Colonic mucosa (tissue), 4 donors: ENCODE measurements at regions not wholly inside any gene's neighbourhood (a gene's known extent, or its start where the extent isn't known, plus 50 kb on each side); places are given as distances from the start of the nearest gene placed in this dataset.

Experiments used
- DNase-seq: peaks from one replicate; pipeline ENCODE4 v3.0.0-alpha.2; 2020
- H3K27ac ChIP-seq: fragments of 200-600 bp; one replicate; pipeline ENCODE4 v1.8.0; 2021
- H3K27me3 ChIP-seq: fragments of 200-600 bp; one replicate; pipeline ENCODE4 v1.8.0; 2021
- H3K36me3 ChIP-seq: fragments of 200-600 bp; one replicate; pipeline ENCODE4 v1.8.0; 2021
- H3K4me1 ChIP-seq: fragments of 200-600 bp; one replicate; pipeline ENCODE4 v1.8.0; 2021; ENCODE audit warnings: mild to moderate bottlenecking
- H3K4me3 ChIP-seq: fragments of 200-600 bp; one replicate; pipeline ENCODE4 v1.8.0; 2021
- H3K9ac ChIP-seq, 2 donors: one replicate each; pipeline ENCODE4 v1.7.0; 2013; ENCODE audit warnings: control low read depth in 2 of 2, low read depth in 2 of 2, low read length in 2 of 2
- H3K9me3 ChIP-seq: fragments of 200-600 bp; one replicate; pipeline ENCODE4 v1.8.0; 2021
- CTCF ChIP-seq: fragments of 200-600 bp; IDR thresholded peaks from one replicate; pipeline ENCODE4 v1.8.0; 2022; ENCODE audit warnings: antibody characterized with exemption, mild to moderate bottlenecking
- intact Hi-C: fragments of 100-400 bp; cut with DNase I; formaldehyde crosslinking; loops from one replicate; pipeline ENCODE4 v1.14.1; 2022
- donor health status: healthy.
- donor health status: DM: no; HTN: no; CAD: no.
- donor health status: DM: no; HTN: no; CAD: no.

- no peaks in the 10 kb centered on the region for H3K4me1 ChIP-seq
- no peak overlapping the region for H3K9ac ChIP-seq
- no peaks in the 10 kb centered on the region for H3K27me3 ChIP-seq
- no peak overlapping the region for H3K27ac ChIP-seq
- no peaks in the 10 kb centered on the region for H3K9me3 ChIP-seq
- DNase-seq: no peak
- no peak for TF ChIP-seq CTCF
- no peaks in the 10 kb centered on the region for H3K36me3 ChIP-seq
- no peak overlapping the region for H3K4me3 ChIP-seq
- intact Hi-C loops: no loop called here
Measured at GRCh38 chr5:133782736-133783135, 170.4 kb upstream of the FSTL4 start.

GRCh38 chr5:133781436-133782225 is 169.3 kb upstream of the FSTL4 start:
- no peak for DNase-seq
- H3K4me3 ChIP-seq: no peak overlapping the region
- H3K27me3 ChIP-seq: no peaks in the 10 kb centered on the region
- H3K9ac ChIP-seq: no peak overlapping the region
- no peak for TF ChIP-seq CTCF
- intact Hi-C loops: no loop called here
- no peaks in the 10 kb centered on the region for H3K4me1 ChIP-seq
- H3K9me3 ChIP-seq: no peaks in the 10 kb centered on the region
- no peaks in the 10 kb centered on the region for H3K36me3 ChIP-seq
- H3K27ac ChIP-seq: no peak overlapping the region

- no peaks in the 10 kb centered on the region for H3K36me3 ChIP-seq
- H3K27ac ChIP-seq: no peak overlapping the region
- no peak overlapping the region for H3K9ac ChIP-seq
- DNase-seq: no peak
- TF ChIP-seq CTCF: no peak
- H3K4me3 ChIP-seq: no peak overlapping the region
- no peaks in the 10 kb centered on the region for H3K27me3 ChIP-seq
- H3K9me3 ChIP-seq: no peaks in the 10 kb centered on the region
- H3K4me1 ChIP-seq: no peaks in the 10 kb centered on the region
- intact Hi-C loops: no loop called here
Measured at GRCh38 chr5:133780619-133781280, 168.4 kb upstream of the FSTL4 start.

DNA sequence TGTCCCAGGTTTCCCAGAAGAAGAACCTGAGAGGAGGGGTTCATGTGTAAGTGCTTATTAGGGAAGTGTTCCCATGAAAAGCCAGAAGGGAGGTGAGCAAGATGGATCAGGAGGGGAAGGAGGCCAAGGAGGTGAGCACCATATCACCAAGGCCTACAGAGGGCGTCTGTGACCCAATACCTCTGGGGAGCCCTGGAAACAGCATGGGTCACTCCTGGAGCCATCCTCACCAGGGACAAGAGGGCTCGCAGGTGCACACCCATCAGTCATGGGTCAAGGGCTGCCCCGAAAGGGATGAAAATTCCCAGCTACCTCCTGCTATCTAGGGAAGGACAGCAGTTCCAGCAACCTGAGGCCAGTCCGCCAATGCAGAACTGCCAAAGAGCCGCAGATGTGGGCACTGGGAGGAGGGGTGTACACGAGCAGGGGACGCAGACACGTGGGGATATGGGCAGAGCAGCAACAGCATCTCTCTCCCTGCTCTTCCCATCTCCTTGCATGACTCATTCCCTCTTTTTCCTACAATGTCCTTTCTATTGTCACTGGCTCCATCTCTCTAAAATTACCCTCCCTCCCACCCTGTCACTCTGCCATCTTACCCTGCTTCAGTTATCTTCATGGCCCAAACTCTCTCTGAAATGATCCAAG is 167.6 kb upstream of the FSTL4 start:
- H3K27ac ChIP-seq: no peak overlapping the region

DNA sequence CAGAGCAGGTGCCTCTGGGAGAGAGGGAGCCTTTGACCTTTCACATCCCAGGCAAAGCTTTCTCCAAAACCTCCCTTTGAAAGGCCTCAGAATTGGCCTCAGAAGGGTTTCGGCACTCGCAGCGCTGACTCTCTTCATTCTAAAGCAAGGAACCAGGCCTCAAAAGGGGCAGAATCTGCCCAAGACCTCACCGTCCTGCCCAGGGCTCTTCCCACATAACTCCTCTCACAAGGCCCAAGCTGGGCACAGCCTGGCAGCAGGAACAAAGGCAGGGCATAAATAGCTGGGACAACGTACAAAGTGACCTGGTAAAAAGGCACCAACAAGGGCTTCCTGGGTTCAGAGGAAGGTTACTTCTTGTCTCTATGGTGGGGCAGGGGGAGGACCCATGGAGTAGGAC is 166.3 kb upstream of the FSTL4 start:
- intact Hi-C loops: no loop called here
- Histone ChIP-seq H3K9ac (no peak overlapping the region), H3K27ac (no peak overlapping the region), H3K36me3 (no peaks in the 10 kb centered on the region), H3K27me3 (no peaks in the 10 kb centered on the region), H3K4me1 (no peaks in the 10 kb centered on the region), H3K9me3 (no peaks in the 10 kb centered on the region), H3K4me3 (no peak overlapping the region)
- no peak for DNase-seq
- no peak for TF ChIP-seq CTCF

More for the DNA sequence above, 167.6 kb upstream of the FSTL4 start:
- Histone ChIP-seq H3K4me1 (no peaks in the 10 kb centered on the region), H3K27me3 (no peaks in the 10 kb centered on the region), H3K9me3 (no peaks in the 10 kb centered on the region), H3K4me3 (no peak overlapping the region), H3K9ac (no peak overlapping the region), H3K36me3 (no peaks in the 10 kb centered on the region)
- no peak for DNase-seq
- intact Hi-C loops: no loop called here
- TF ChIP-seq CTCF: no peak
